ENCODE measurements at regions not wholly inside any gene's neighbourhood (a gene's known extent, or its start where the extent isn't known, plus 50 kb on each side); places are given as distances from the start of the nearest gene placed in this dataset.

DNA sequence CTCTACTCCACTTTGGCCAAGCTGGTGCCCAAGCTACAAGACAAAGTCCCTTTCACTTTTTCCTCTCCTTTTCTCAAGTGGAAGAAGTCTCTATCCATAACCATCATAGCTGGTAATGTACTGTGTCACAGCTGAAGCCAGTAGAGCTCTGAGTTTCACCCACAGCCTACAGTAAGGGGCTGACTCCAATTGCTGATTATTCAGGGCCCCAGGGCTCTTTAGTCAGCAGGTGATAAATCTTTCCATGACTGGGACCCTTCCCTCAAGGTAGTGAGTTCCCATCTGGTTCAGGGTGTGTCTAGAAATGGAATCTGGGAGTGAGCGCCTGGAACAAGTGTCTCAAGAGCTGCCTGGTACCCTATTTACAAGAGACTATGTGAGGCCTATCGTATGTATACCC is 436.0 kb upstream of the CA10 start:
- no peak overlapping the region for H3K4me3 Mint-ChIP-seq (ENCODE audit: unreplicated experiment)
- H3K36me3 Mint-ChIP-seq (ENCODE audit: low read depth, unreplicated experiment), result no peaks in the 10 kb centered on the region
- no peak overlapping the region for H3K4me3 ChIP-seq (ENCODE audit: insufficient read depth, low read depth, low read length)
- DNase-seq (ENCODE audit: low read depth), result no peak
- H3K4me2 ChIP-seq (ENCODE audit: low read length), result no peak overlapping the region
- H3K9me3 ChIP-seq (ENCODE audit: insufficient read depth, low read depth, low read length), result peaks cover 6% of the 10 kb centered on the region
- H3K4me1 Mint-ChIP-seq (ENCODE audit: low read depth, unreplicated experiment), result no peaks in the 10 kb centered on the region
- H3K79me2 ChIP-seq (ENCODE audit: insufficient read depth, low read length), result no peaks in the 10 kb centered on the region
- H3K36me3 ChIP-seq (ENCODE audit: insufficient read depth, low read length), result no peaks in the 10 kb centered on the region
- H3K4me1 ChIP-seq (ENCODE audit: insufficient read depth, low read length), result no peaks in the 10 kb centered on the region
- FAIRE-seq, result no peak
- H4K20me1 ChIP-seq (ENCODE audit: insufficient read depth, low read length), result no peaks in the 10 kb centered on the region
- TF ChIP-seq, protein P1, sequence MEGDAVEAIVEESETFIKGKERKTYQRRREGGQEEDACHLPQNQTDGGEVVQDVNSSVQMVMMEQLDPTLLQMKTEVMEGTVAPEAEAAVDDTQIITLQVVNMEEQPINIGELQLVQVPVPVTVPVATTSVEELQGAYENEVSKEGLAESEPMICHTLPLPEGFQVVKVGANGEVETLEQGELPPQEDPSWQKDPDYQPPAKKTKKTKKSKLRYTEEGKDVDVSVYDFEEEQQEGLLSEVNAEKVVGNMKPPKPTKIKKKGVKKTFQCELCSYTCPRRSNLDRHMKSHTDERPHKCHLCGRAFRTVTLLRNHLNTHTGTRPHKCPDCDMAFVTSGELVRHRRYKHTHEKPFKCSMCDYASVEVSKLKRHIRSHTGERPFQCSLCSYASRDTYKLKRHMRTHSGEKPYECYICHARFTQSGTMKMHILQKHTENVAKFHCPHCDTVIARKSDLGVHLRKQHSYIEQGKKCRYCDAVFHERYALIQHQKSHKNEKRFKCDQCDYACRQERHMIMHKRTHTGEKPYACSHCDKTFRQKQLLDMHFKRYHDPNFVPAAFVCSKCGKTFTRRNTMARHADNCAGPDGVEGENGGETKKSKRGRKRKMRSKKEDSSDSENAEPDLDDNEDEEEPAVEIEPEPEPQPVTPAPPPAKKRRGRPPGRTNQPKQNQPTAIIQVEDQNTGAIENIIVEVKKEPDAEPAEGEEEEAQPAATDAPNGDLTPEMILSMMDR (IDR thresholded peaks at IDR 0.05; ENCODE audit: insufficient read depth, low read depth, low read length), result no peak
- TF ChIP-seq EZH2 (IDR thresholded peaks at IDR 0.05; ENCODE audit: insufficient read depth, low read length), result no peak
- no peak overlapping the region for H2AFZ ChIP-seq (ENCODE audit: low read depth, low read length)
- no peaks in the 10 kb centered on the region for H3K9me3 Mint-ChIP-seq (ENCODE audit: unreplicated experiment)
- H3K27me3 Mint-ChIP-seq (ENCODE audit: low read depth, unreplicated experiment), result no peaks in the 10 kb centered on the region
- H3K27me3 ChIP-seq (ENCODE audit: insufficient read depth, low read length), result no peaks in the 10 kb centered on the region
- no peak overlapping the region for H3K9ac ChIP-seq (ENCODE audit: low read length)
- H3K27ac ChIP-seq (ENCODE audit: low read depth, low read length), result no peak overlapping the region
- no peak overlapping the region for H3K27ac Mint-ChIP-seq (ENCODE audit: unreplicated experiment)

DNA sequence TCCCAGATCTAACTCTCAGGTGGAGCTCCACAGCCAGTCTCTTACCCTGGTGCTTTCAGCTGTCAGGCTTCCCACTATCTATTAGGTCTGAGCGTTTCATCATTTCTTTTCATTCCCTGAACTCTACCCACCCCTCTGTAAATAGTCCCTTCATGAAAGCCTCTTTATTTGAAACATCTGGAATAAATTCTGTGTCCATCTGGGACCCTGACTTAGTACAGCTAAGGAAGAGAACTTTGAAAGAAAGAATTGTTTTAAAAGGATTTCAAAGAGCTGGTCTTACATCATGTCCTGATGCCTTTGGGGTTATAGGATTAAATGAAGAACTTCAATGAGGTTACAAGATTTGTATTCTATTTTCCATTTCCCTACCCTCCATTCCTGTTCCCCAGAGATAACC is 388.5 kb upstream of the CA10 start:
- FAIRE-seq (no peak), DNase-seq (ENCODE audit: low read depth) (no peak)
- H3K4me2 ChIP-seq (ENCODE audit: low read length), result no peak overlapping the region
- Mint-ChIP-seq H3K4me3 (ENCODE audit: unreplicated experiment) (no peak overlapping the region), H3K27me3 (ENCODE audit: low read depth, unreplicated experiment) (peaks cover 2% of the 10 kb centered on the region), H3K4me1 (ENCODE audit: low read depth, unreplicated experiment) (no peaks in the 10 kb centered on the region), H3K9me3 (ENCODE audit: unreplicated experiment) (peaks cover 2% of the 10 kb centered on the region), H3K36me3 (ENCODE audit: low read depth, unreplicated experiment) (no peaks in the 10 kb centered on the region), H3K27ac (ENCODE audit: unreplicated experiment) (no peak overlapping the region)
- no peaks in the 10 kb centered on the region for H3K36me3 ChIP-seq (ENCODE audit: insufficient read depth, low read length)
- no peak for TF ChIP-seq EZH2 (IDR thresholded peaks at IDR 0.05; ENCODE audit: insufficient read depth, low read length)
- TF ChIP-seq, protein P1 (IDR thresholded peaks at IDR 0.05; ENCODE audit: insufficient read depth, low read depth, low read length), result no peak
- H3K4me3 ChIP-seq (ENCODE audit: insufficient read depth, low read depth, low read length), result no peak overlapping the region
- H4K20me1 ChIP-seq (ENCODE audit: insufficient read depth, low read length), result no peaks in the 10 kb centered on the region
- H2AFZ ChIP-seq (ENCODE audit: low read depth, low read length), result no peak overlapping the region
- H3K79me2 ChIP-seq (ENCODE audit: insufficient read depth, low read length), result no peaks in the 10 kb centered on the region
- no peaks in the 10 kb centered on the region for H3K4me1 ChIP-seq (ENCODE audit: insufficient read depth, low read length)
- H3K9me3 ChIP-seq (ENCODE audit: insufficient read depth, low read depth, low read length), result peaks cover 3% of the 10 kb centered on the region
- H3K9ac ChIP-seq (ENCODE audit: low read length), result no peak overlapping the region
- no peaks in the 10 kb centered on the region for H3K27me3 ChIP-seq (ENCODE audit: insufficient read depth, low read length)
- H3K27ac ChIP-seq (ENCODE audit: low read depth, low read length), result no peak overlapping the region

DNA sequence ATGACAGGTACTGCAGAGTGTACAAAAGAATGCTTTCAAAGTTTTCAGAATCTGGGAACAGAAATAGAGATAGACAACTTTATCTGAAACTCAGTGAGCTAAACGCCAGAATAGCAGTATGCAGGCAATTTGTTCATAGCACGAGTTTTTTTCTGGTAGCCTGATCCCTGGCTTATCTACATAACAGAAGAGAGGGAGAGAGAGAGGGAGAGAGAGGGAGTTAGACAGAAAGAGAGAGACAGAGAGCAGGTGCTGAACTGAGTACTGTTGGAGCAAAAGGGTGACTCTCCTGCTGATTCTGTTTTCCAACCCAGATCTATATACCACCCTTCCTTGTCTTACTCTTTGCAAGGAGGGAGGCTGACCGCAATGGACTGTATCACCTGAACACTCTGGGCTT is 388.0 kb upstream of the CA10 start:
- Histone ChIP-seq H3K27ac (ENCODE audit: low read depth, low read length) (no peak overlapping the region), H3K79me2 (ENCODE audit: insufficient read depth, low read length) (no peaks in the 10 kb centered on the region), H3K36me3 (ENCODE audit: insufficient read depth, low read length) (no peaks in the 10 kb centered on the region), H4K20me1 (ENCODE audit: insufficient read depth, low read length) (no peaks in the 10 kb centered on the region), H3K9ac (ENCODE audit: low read length) (no peak overlapping the region), H3K9me3 (ENCODE audit: insufficient read depth, low read depth, low read length) (peaks cover 3% of the 10 kb centered on the region), H2AFZ (ENCODE audit: low read depth, low read length) (no peak overlapping the region), H3K4me3 (ENCODE audit: insufficient read depth, low read depth, low read length) (no peak overlapping the region), H3K27me3 (ENCODE audit: insufficient read depth, low read length) (no peaks in the 10 kb centered on the region), H3K4me1 (ENCODE audit: insufficient read depth, low read length) (no peaks in the 10 kb centered on the region), H3K4me2 (ENCODE audit: low read length) (no peak overlapping the region)
- Mint-ChIP-seq H3K4me1 (ENCODE audit: low read depth, unreplicated experiment) (no peaks in the 10 kb centered on the region), H3K9me3 (ENCODE audit: unreplicated experiment) (peaks cover 2% of the 10 kb centered on the region), H3K4me3 (ENCODE audit: unreplicated experiment) (no peak overlapping the region), H3K27me3 (ENCODE audit: low read depth, unreplicated experiment) (peaks cover 2% of the 10 kb centered on the region), H3K27ac (ENCODE audit: unreplicated experiment) (no peak overlapping the region), H3K36me3 (ENCODE audit: low read depth, unreplicated experiment) (no peaks in the 10 kb centered on the region)
- no peak for TF ChIP-seq EZH2 (IDR thresholded peaks at IDR 0.05; ENCODE audit: insufficient read depth, low read length)
- TF ChIP-seq, protein P1 (IDR thresholded peaks at IDR 0.05; ENCODE audit: insufficient read depth, low read depth, low read length), result no peak
- FAIRE-seq (no peak), DNase-seq (ENCODE audit: low read depth) (no peak)

Measured in astrocyte (in vitro differentiated cells and primary cell).